ENCODE measurements at regions not wholly inside any gene's neighbourhood (a gene's known extent, or its start where the extent isn't known, plus 50 kb on each side); places are given as distances from the start of the nearest gene placed in this dataset.
"Not testable (repeated sequence)": the region's sequence is repeated elsewhere in the genome, so short reads cannot be mapped to it uniquely, and the experiment has no call there.

DNA sequence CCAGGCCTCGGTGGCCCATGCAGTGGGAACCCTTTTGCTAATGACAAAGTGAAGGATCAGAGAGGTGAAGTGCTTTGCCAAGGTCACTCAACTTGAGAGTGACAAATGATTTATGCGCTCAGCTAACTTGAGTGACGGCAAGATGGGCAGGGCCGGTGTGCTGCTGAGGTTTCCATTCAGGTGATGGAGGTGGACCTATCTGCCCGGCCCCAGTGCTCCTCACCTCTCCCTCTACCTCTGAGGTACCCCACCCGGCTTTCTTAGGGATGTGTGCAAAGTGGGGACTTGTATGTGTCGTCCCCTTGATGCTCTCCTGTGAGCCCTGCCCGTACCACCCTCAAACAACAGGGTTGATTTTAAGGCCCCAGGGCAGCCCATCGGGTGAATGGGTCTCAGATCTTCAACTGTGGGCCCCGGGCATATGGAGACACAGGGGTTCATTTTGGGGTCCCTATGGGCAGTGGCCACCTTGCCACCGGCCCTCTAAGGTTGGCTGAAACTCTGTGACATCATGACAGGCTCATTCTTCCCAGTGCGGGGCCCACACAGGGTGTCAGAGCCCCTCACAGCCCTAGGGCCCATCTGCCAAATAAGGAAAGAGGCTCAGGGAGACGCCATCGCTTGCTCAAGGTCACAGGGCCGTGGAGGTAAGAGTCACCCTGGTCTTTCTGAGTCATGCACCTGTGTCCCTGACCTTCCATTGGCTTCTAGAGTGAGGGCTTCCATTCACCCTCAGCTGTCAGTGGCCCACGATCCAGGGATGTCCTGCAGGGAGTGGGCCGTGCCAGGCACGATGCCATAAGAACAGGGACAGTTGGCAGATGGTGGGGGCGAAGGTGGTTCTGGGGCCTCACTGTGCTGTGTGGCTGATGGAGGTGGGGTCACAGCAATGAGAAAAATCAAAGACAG is 170.6 kb upstream of the MVB12B start:
- no peak for DNase-seq

DNA sequence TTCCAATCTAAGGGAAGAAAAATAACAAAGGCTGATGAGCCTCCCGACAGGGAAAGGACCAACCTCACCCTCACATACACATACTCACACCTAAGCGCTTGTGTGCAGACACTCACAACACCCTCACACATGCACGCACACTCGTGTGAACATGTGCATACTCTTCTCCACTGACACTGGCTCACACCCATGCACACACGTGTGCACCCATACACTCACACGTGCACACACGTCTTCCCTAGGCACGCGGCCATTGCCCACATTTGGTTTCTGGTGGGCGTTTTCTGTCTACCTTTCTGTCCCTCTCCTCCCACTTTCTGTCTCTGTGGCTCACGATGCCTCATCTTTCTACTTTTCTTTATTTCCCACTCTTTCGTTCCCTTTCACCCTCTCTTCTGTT is 169.7 kb upstream of the MVB12B start:
- DNase-seq: no peak

DNA sequence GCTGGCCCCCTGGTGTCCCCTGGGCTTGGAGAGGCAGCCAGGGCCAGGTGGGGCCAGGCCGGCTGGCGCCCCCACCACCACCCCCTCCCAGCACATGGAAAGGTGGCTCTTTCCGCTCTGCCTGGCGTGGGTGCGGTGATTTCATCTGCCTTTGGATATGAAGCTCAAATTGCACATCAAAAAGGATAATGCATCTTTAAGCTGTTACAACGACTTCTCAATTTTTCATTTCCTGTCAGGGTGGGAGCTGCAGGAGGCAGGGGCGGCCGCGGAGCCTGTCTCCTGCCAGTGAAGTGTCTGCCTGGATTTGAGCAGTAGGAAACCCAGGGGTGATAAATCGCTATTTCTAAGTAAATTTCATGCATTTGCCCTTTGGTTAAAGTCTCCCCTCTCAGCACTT is 169.2 kb upstream of the MVB12B start:
- no peak for DNase-seq

DNA sequence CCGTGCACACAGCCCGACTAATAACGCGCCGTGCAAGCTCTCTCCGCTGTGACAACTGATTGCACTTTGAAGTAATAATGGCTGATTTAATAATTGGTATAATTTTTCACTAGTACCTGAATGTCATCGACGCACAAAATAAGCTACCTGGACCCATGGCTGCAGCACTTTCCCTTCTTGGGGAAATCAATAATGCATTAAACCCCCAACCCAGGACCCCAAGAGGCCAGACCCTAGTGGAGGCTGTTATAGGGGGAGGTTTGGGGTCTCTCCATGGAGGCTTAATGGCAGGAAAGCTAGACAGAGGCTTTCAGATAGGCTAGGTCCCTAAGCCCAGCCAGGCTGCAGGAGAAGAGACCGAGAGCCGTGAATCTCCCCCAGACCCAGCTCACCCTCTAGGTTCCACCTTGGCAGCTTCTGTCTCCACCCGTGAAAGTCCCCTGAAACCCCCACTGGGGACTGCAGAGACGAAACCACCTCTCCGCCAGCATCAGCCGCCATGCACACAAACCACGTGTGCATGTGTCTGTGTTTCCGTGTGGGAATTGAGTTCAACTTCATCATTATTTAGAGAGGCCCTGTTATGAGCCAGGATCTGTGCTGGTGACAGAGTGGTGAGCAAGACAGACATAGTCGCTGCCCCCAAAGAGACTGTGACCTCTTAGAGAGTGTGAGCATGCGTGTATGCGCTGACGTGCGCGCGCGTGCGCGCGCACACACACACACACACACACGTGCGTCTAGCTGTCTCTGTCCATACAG is 168.6 kb upstream of the MVB12B start:
- DNase-seq: no peak

DNA sequence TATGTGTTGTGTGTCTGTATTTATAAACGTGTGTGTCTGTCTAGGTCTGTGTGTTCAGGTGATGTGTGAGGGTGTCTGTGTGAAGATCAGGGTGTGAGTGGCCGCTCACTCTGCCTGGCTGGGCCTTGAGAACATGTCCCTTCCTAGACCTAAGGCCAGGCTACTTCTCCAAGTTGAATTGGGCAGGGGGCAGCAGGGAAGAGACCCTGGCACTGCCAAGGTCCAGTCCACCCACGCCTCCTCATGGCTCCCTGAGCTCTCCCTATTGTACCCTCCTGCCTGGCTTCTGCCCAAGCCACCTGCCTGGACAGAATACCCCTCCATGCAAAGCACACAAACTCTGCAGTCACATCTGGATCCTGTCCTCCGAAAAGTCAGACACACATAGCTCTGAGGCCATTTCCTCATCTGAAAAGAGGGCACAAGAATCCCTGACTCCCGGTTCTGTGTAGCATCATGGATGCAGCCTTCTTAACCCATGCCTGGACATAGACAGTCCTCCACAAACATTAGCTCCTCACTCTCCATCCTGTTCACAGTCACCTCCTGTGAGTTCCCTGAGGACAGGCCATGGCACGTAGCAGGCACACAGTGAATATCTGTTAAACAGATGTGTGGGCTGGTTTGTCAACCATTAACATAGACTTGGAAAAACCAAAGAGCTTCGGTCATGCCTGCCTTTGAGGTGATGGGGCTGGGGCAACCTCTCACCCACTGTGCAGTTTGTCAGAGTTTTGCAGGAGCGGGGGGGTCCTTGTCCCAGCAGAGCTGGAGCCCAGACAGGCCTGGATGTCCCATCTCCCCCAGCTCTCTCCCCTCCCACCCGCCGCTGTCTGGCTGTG is 167.8 kb upstream of the MVB12B start:
- DNase-seq: no peak

DNA sequence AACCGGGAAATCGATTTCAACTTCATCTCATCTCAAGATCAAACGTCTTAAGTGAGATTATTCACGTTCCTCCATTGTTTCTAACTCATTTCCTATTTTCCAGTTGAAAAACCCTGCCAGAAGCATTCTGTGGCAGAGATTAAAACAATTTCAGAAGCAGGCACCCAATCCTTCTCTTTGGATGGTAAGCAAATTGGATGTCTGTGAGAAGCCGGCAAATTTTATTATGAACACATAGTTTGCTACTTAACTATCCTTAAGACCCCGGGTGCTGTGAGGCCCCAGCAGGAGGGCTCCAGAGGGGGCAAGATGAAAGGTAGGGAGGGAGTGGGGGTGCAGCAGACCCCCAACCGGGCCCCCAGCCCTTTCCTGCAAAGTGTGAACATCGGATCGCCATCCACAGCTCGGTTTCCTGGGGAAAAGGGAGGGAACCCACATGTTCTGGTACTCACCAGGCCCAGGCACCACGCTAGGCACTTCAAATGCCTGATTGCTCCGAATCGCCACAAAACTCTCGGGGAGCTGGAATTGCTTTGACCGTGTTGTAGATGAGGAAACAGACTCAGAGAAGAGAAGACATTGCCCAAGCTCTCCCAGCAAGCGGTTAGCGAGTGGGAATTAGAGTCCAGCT is 167.1 kb upstream of the MVB12B start:
- DNase-seq: no peak

DNA sequence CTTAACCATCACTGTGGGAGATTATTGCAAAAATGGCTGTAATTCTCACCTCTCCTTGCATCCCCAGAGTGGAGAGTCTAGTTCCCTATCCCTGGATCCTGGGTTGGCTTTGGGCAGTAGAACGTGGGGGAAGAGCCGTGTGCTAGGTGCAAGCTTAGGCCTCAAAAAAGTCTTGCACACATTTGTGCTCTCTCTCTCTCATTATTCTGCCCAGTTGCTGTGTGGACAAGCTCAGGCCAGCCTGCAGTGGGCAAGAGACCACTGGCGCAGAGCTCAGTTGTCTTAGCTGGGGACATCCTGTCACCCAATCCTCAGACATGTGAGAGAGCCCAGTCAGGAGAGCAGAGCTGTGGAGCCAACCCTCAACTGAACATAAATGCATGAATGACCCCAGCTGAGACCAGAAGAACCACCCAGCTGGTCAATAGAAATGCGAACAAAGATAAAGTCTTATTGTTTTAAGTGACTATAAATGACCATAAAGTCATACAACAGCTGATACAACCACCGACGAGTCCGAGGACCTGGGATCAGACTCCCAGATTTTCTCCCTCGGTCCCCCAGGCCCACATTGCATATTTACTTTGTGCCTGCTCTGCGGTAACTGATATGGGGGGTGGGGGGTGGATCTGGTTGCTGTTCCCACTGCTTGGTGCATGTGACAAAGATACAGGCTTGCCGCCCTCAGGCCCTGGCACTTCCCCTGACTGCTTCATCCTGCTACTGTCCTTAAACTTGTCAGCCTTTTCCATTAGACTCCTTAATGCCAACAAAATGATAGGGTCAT is 166.4 kb upstream of the MVB12B start:
- DNase-seq: no peak

DNA sequence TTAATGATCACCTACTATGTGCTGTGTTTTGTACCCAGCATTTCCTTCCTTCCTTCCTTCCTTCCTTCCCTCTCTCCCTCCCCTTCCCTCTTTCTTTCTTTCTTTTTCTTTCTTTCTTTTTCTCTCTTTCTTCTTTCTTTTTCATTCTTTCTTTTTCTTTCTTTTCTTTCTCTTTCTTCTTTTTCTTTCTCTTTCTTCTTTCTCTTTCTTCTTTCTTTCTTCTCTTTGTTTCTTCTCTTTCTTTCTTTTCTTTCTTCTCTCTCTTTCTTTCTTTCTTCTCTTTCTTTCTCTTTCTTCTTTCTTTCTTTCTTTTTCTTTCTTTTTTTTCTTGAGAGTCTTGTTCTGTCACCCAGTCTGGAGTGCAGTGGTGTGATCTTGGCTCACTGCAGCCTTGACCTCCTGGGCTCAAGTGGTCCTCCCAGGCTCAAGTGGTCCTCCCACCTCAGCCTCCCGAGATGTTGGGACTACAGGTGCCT is 165.7 kb upstream of the MVB12B start:
- DNase-seq: no peak

DNA sequence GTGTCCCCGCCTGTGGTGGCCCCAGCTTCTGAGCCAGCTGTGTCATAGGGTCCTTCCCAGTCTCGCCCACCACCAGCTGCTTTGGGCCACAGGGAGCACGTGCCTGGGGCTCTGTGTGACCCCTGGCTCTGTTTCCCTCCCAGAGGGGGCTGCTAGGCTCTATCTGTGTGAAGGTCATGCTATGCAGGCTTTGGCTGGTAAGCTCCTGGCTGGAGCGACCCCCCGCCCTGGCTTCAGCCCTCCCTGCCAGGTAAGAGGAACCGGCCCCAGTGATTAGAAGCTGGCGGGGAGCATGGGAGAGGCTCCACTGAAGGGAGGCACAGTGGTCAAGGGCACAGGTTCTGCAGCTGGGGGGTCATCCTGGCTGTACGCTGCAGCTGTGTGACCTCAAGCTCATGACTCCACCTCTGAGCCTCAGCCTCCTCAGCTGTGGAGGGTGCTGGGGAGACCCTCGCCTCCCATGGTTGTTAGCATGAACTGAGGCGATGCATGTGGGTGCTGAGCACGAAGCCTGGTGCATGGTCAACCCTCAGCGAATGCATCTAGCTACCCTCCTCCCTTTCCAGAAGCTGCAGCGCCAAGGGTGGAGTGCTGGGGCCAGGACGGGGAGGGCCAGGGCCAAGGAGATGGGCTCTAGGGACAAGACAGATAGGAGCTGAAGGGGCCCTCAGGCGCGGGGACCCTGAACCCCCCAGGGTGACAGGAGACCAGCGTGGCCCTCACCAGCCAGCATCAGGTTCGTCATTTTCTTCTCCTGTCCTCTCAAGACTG is 163.8 kb upstream of the MVB12B start:
- DNase-seq: no peak

DNA sequence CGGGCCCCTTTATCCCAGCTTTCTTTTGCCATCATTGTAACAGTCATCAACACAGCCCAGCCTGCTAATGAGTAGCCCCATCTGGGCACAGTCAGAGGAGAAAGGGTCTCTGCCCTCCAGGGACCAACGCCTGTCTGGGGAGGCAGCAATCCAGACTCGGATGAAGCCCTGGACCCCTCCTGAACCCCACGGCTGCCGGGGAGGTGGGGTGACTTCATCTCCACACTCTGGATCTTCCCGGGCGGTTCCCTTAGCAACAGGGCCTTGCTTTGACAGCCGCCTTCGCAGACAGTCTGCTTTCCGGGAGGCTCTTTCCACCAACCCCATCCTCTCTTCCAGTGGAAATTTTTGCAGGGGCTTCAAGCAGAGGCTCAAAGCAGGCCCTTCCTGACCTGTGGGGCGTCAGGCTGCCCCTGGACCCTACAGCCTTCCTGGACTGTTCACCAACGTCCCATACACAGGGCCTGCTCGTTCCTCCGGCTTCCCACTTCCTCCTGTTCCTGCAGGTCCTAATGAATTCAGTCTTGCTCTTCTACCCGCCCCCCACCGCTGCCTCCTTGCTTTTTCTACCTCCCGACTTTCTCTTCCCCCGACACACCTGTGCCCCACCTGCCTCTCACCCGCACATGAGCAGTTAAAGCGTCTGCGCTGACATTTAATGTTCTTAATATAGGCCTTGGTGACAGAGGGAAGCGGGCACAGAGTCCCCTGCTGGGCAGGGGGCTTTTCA is 161.7 kb upstream of the MVB12B start:
- DNase-seq: no peak

DNA sequence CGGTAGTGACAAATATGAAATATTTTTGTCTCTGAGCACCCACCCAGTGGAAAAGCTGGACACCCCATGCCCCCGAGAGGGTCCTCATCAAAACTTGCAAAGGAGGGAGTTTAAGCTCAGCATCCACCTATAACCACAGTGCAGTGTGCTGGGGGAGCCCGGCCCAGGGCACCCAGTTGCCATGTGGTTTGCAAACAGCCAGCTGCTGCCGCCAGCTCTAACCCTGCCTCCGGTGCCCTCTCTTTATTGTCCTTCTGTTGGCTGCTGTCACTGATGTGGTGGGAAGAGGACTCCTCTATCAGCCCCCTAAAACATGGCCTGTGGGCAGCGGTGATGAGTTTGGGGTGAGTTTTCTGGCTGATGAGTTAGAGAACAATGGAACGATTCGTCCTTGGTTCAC is 160.9 kb upstream of the MVB12B start:
- no peak for DNase-seq

DNA sequence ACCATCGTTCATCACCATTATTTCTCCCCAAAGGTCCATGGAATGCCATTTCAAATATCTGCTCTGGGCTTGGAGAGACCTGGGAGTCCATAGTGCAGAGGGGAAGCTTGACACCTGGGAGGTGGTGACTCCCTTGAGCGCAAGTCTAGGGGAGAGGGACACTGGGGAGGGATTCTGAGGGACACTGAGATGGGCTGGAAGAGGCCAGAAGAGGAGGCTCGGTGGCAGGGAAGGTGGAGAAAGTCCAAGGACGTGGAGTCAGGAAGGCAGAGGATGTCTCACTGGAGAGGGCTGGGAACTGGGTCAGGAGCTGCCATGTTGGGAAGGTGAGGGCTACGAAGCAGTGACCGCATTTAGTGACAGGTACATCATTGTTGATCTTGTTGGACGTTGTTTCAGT is 160.3 kb upstream of the MVB12B start:
- DNase-seq: no peak

DNA sequence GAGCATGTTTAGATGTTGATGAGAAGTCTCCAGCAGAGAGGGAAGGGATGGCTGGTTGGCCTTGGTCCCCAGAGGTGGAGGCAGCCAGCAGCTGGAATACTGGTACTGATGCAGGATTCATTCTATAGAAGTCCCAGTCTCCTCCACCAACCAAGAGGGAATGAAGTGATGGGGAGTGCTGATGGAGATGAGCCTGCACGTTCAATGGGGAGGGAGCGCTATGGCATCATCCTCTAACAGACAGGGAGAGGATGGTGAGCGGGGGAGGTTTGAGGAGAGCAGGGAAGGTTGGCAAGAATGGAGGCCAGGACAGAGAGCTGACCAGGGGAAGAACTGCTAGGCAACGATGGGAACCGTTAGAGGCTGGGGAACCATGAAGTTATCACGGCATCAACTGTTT is 159.8 kb upstream of the MVB12B start:
- DNase-seq: no peak

DNA sequence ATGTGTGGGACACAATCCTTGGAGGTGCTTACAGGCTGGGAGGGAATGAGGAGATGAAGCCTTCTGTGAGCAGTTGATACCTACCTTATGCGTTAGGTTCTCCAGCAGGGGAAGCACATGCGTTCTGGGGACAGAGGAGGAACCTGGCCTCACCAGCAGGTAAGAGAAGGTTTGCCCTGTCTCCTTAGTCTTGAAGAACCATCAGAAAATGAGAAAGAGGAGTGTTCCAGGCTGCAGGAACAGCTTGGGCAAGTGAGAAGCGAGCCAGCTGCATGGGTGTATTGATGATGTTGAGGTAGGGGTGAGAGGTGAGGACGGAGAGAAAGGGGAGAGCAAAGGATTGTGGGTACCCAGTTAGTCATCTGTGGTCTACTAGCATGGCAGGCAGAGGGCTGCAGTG is 156.9 kb upstream of the MVB12B start:
- DNase-seq: no peak

DNA sequence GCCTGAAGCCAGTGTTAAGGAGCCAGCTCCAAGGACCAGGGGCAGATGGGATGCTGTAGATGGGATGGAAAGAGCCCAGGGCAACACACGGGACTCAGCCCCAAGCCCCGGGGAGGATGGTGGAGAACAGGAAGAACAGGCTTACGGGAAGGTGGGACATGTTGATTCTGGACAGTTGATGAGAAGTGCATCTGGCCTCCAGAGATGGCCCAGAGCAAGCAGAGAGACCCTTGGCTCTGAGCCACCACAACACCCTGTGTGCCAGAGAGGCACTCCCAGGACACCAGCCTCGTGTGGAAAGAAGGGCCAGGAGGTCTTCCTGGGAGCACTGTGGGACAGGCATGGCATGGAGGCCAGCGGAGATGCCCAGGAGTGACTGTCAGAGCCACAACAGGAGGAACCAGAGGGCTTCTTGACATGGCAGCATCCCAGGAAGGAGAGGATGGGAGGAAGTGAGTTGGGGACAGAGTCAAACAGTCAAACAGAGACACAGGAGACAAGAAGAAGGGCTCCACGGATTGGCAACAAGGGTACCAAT is 156.3 kb upstream of the MVB12B start:
- no peak for DNase-seq

DNA sequence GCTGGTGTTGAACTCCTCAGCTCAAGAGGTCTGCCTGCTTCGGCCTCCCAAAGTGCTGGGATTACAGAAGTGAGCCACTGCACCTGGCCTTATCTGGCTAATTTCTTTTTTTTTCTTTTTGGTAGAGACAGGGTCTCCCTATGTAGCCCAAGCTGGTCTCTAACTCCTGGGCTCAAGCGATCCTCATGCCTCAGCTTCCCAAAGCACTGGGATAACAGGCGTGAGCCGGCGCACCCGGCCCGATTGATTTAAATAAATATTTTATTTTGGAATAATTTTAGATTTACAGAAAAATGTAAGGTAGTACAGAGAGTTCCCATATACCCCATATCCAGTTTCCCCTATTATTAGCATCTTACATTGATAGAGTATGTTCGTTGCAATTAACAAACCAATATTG is 155.0 kb upstream of the MVB12B start:
- no peak for DNase-seq

DNA sequence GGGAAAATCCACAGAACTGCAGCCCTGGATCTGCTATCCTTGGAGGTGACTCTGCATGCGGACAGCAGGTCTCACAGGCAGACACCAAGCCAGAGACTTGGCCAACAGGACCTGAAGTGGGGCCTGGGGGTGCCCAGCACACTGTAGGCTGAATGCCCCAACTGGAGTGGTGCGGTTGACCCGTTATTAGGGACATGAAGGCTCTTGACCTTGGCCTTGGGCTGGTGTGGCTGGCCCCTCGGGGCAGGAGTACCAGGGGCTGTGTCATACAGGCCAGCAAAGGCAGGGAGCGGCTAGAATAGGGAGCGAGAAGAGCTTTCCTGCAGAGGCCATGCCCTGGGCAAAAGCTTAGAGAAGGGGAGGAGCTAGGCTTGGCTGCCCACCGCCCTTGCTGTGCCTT is 153.2 kb upstream of the MVB12B start:
- DNase-seq: no peak

DNA sequence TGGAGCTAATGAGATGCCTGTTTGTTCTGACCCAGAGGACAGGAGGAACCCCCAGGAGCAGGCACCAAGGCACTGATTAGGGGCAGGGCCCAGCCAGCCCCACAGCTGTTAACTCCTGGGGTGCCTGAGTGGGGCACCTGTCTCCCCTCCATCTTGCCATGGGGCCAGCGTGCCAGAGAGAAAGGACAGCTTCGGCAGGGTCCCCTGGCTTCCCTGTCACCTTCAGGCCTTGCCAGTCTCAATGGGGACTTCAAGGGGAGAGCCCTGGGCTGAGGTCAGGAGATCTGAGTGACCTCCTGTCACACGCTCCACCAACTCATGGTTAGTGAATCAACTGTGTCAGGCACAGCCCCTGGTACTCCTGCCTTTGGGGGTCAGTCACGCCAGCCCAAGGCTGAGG is 152.7 kb upstream of the MVB12B start:
- DNase-seq: no peak

DNA sequence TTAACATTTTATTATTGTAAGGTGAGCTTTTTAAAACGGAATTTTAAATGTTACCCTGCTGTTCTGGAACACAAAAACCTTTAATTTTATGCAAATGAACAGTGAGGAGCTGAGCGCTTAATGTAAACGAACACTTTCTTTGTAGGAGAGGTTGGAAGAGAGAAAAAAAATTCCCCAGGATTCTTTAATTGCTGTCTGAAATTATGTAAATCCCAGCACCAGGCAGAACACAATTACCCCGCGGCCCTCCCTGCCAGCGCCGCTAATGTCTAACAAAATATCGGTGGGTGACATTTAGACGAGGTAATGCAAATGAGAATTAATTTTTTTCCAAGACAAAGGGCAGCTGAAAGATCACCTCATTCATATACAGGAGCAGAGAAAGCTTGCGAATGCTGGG is 143.4 kb upstream of the MVB12B start:
- no peak for DNase-seq

DNA sequence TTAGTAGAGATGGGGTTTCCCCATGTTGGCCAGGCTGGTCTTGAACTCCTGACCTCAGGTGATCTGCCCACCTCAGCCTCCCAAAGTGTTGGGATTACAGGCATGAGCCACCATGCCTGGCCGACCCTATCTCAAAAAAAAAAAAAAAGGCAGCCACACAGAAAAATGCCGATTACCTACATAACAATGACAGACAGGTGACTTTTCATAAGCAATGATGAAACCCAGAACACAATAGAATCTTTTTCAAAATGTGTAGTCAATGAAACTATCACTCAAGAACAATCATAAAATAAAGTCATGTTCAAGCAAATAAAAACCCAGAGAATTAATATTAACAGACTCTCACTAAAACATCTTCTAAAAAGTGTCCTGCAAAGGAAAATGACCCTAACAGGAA is 135.6 kb upstream of the MVB12B start:
- DNase-seq: not testable (repeated sequence)

Data from DMS153 (cell line).